Right lobe of liver (tissue), 4 donors: ENCODE measurements at regions not wholly inside any gene's neighbourhood (a gene's known extent, or its start where the extent isn't known, plus 50 kb on each side); places are given as distances from the start of the nearest gene placed in this dataset.

Source experiments
- POLR2A ChIP-seq: fragments of 450-650 bp; IDR thresholded peaks from one replicate; pipeline ENCODE4 v1.6.1; 2017; ENCODE audit warnings: antibody characterized with exemption, mild to moderate bottlenecking
- TF ChIP-seq, protein P1 (sequence below), 4 donors: fragments of 200-600 bp in 3 of 4; fragments of 450-650 bp in 1 of 4; IDR thresholded peaks; one replicate each; pipeline versions ENCODE4 v1.5.1 to v1.8.0; 2016 to 2022; ENCODE audit warnings: antibody characterized with exemption in 4 of 4, mild to moderate bottlenecking in 2 of 4
- donor health status: DM: no; HTN: no; CAD: no.
- donor health status: DM: no; HTN: no; CAD: no.
- donor health status: DM: no; HTN: yes; CAD: no.

DNA sequence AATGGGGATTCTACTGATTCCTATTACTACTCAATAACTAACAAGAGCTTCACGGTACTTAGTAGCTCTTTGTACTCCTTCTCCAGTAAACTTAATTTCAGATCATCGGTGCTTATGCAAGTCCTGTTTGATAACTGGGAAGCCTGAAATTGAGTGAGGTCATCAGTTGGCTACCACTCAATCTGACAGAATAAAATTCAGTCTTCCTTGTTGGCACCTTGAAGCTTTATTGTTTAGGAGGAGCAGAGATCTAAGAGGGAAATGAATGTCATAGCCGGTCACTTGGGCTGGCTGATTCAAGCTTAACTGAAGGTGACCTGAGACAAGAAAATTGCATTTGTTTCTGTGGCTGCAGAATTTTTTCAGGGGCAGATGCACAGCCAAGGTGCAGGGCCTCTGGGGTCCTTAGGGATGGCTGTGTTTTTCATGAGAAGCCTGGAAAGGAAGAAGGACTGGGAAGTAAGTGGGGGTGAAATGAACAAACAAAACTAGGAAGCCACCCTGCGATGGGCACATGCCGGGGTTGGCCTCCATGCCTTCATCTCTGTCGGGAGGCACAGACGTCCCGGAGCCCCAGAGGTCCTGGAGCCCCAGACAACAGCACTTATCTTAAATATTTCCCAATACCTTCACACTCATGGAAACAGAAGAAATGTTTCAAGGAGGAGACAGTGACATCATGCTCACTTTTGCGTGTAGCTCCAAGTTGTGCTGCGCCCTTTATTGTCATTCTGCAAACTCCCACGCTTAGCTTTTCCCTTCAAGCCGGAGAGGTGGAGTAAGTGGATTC is 85.0 kb upstream of the KIF5B start:
- TF ChIP-seq, protein P1, sequence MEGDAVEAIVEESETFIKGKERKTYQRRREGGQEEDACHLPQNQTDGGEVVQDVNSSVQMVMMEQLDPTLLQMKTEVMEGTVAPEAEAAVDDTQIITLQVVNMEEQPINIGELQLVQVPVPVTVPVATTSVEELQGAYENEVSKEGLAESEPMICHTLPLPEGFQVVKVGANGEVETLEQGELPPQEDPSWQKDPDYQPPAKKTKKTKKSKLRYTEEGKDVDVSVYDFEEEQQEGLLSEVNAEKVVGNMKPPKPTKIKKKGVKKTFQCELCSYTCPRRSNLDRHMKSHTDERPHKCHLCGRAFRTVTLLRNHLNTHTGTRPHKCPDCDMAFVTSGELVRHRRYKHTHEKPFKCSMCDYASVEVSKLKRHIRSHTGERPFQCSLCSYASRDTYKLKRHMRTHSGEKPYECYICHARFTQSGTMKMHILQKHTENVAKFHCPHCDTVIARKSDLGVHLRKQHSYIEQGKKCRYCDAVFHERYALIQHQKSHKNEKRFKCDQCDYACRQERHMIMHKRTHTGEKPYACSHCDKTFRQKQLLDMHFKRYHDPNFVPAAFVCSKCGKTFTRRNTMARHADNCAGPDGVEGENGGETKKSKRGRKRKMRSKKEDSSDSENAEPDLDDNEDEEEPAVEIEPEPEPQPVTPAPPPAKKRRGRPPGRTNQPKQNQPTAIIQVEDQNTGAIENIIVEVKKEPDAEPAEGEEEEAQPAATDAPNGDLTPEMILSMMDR (IDR thresholded peaks at IDR 0.05), result no peak
- no peak for TF ChIP-seq POLR2A
